ENCODE measurements at regions not wholly inside any gene's neighbourhood (a gene's known extent, or its start where the extent isn't known, plus 50 kb on each side); places are given as distances from the start of the nearest gene placed in this dataset.
A peak's percentile ranks its signal among the peaks of the same experiment; 100 is the strongest.

GRCh38 chr2:41972819-41973218, 75.0 kb upstream of the PKDCC start:
- Mint-ChIP-seq H3K9me3 (ENCODE audit: low read depth) (no peaks in the 10 kb centered on the region), H3K4me1 (ENCODE audit: low read depth) (peaks cover 21% of the 10 kb centered on the region), H3K36me3 (ENCODE audit: low read depth) (no peaks in the 10 kb centered on the region), H3K27ac (ENCODE audit: unreplicated experiment) (no peak overlapping the region), H3K4me3 (ENCODE audit: unreplicated experiment) (no peak overlapping the region), H3K27me3 (ENCODE audit: low read depth) (no peaks in the 10 kb centered on the region)
- no peak for TF ChIP-seq CTCF (IDR thresholded peaks at IDR 0.05)
- DNase-seq (ENCODE audit: low spot score), result no peak

DNA sequence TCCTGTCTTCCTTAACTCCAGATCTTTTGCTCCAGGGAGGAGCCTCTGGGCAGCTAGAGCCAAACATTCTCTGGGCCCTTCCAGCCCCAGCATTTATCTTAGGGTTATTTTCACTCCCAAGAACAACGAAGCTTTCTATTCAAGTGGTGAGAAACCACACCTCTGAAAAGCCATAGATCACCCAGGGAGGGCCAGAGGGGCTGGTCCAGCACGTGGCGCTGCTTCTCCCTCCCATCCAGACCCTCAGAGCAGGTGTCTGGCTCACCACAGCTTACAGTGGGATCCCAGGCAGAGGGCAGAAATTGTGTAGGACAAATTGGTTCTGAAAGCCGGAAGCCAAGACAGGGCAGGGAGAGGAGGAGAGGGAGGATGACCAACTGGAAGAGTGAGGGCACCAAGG, 74.0 kb upstream of the PKDCC start:
- no peaks in the 10 kb centered on the region for H3K27me3 Mint-ChIP-seq (ENCODE audit: low read depth)
- no peak for TF ChIP-seq CTCF (IDR thresholded peaks at IDR 0.05)
- DNase-seq (ENCODE audit: low spot score), result no peak
- H3K4me1 Mint-ChIP-seq (ENCODE audit: low read depth), result peaks cover 13% of the 10 kb centered on the region
- H3K36me3 Mint-ChIP-seq (ENCODE audit: low read depth), result peaks cover 1% of the 10 kb centered on the region
- H3K4me3 Mint-ChIP-seq (ENCODE audit: unreplicated experiment), result no peak overlapping the region
- no peak overlapping the region for H3K27ac Mint-ChIP-seq (ENCODE audit: unreplicated experiment)
- H3K9me3 Mint-ChIP-seq (ENCODE audit: low read depth), result no peaks in the 10 kb centered on the region

DNA sequence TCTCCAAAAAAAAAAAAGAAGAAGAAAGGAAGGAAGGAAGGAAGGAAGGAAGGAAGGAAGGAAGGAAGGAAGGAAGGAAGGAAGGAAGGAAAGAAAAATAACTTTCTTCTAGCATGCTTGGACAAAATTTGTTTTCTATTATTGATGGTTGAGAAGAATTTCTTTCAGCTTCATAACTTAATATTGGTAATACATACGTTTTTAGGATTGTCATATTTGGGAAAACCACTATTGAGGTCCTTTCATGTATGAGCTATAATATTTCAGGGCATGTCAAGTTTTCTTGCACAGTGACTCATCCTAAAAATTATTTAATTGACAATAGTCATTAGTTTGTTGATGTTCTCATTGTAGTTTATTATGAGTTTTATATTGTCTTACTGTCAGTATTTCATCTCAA, 66.4 kb upstream of the PKDCC start:
- no peak overlapping the region for H3K27ac Mint-ChIP-seq (ENCODE audit: unreplicated experiment)
- DNase-seq (ENCODE audit: low spot score), result no peak
- peaks cover 1% of the 10 kb centered on the region for H3K36me3 Mint-ChIP-seq (ENCODE audit: low read depth)
- no peaks in the 10 kb centered on the region for H3K27me3 Mint-ChIP-seq (ENCODE audit: low read depth)
- H3K4me3 Mint-ChIP-seq (ENCODE audit: unreplicated experiment), result no peak overlapping the region
- no peaks in the 10 kb centered on the region for H3K9me3 Mint-ChIP-seq (ENCODE audit: low read depth)
- no peak for TF ChIP-seq CTCF (IDR thresholded peaks at IDR 0.05)
- peaks cover 10% of the 10 kb centered on the region for H3K4me1 Mint-ChIP-seq (ENCODE audit: low read depth)

DNA sequence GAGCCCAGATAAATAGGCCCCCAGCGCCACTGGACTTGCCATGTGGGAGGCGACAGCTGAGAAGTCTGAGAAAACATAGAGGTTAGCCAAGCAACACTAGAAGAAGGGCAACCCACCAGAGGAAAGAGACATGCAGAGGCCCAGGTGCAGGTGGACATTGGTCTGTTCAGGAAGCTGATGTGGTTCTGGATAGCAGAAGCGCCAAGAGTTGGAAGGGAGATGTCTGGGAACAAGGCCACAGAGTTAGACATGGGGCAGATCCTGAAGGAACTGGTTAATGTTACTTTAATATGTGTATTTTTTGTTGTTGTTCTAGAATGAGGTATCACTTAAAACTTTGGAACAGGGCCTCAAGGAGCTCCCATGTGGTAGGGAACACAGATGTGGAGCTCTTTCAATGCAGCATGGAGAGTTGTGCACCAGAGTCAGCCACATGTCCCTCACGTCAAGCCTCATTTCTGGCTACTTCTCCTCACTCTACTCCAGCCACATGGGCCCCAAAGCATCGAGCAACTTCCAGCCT, 62.2 kb upstream of the PKDCC start:
- no peak overlapping the region for H3K27ac Mint-ChIP-seq (ENCODE audit: unreplicated experiment)
- no peak overlapping the region for H3K4me3 Mint-ChIP-seq (ENCODE audit: unreplicated experiment)
- no peak for DNase-seq (ENCODE audit: low spot score)
- H3K36me3 Mint-ChIP-seq (ENCODE audit: low read depth), result no peaks in the 10 kb centered on the region
- H3K4me1 Mint-ChIP-seq (ENCODE audit: low read depth), result peaks cover 40% of the 10 kb centered on the region
- no peaks in the 10 kb centered on the region for H3K9me3 Mint-ChIP-seq (ENCODE audit: low read depth)
- no peak for TF ChIP-seq CTCF (IDR thresholded peaks at IDR 0.05)
- no peaks in the 10 kb centered on the region for H3K27me3 Mint-ChIP-seq (ENCODE audit: low read depth)

GRCh38 chr2:41989501-41990180, 58.2 kb upstream of the PKDCC start:
- Mint-ChIP-seq H3K27ac (ENCODE audit: unreplicated experiment) (peak overlapping the region; percentile 92), H3K36me3 (ENCODE audit: low read depth) (no peaks in the 10 kb centered on the region), H3K9me3 (ENCODE audit: low read depth) (no peaks in the 10 kb centered on the region), H3K4me3 (ENCODE audit: unreplicated experiment) (peak overlapping the region; percentile 50), H3K4me1 (ENCODE audit: low read depth) (peaks cover 61% of the 10 kb centered on the region), H3K27me3 (ENCODE audit: low read depth) (no peaks in the 10 kb centered on the region)
- no peak for TF ChIP-seq CTCF (IDR thresholded peaks at IDR 0.05)
- no peak for DNase-seq (ENCODE audit: low spot score)

Measured in chondrocyte (in vitro differentiated cells).